Esophagus muscularis mucosa (tissue), 4 donors: ENCODE measurements at regions not wholly inside any gene's neighbourhood (a gene's known extent, or its start where the extent isn't known, plus 50 kb on each side); places are given as distances from the start of the nearest gene placed in this dataset.
"Not testable (repeated sequence)": the region's sequence is repeated elsewhere in the genome, so short reads cannot be mapped to it uniquely, and the experiment has no call there.

ENCODE experiments used
- DNase-seq: peaks from one replicate; pipeline ENCODE4 v3.0.0-alpha.2; 2017; ENCODE audit errors: extremely low spot score
- H3K27ac ChIP-seq, 4 donors: fragments of 200-600 bp; sonication (generic); replicated peaks in 1 of 4; 1 replicate in 3 of 4; 2 replicates in 1 of 4; pipeline ENCODE4 v1.5.1; 2016 to 2019; ENCODE audit warnings: mild to moderate bottlenecking in 1 of 4
- H3K27me3 ChIP-seq, 4 donors: fragments of 200-600 bp; sonication (generic); one replicate each; pipeline versions ENCODE4 v1.5.1 to v1.6.0; 2016 to 2019
- H3K36me3 ChIP-seq, 4 donors: fragments of 200-600 bp; sonication (generic); one replicate each; pipeline ENCODE4 v1.5.1; 2016 to 2019
- H3K4me1 ChIP-seq, 4 donors: fragments of 200-600 bp; sonication (generic); one replicate each; pipeline ENCODE4 v1.5.1; 2016 to 2019
- H3K4me3 ChIP-seq, 4 donors: fragments of 200-600 bp; sonication (generic); 1 replicate in 2 of 4; 2 replicates in 2 of 4; pipeline ENCODE4 v1.5.1; 2016 to 2019; ENCODE audit warnings: mild to moderate bottlenecking in 4 of 4, moderate library complexity in 1 of 4
- H3K9me3 ChIP-seq, 4 donors: fragments of 200-600 bp; sonication (generic); 1 replicate in 3 of 4; 2 replicates in 1 of 4; pipeline ENCODE4 v1.5.1; 2016 to 2019
- EP300 ChIP-seq: sonication (generic); formaldehyde crosslinking; IDR thresholded peaks from one replicate; pipeline ENCODE4 v1.6.1; 2017; ENCODE audit warnings: antibody characterized with exemption
- POLR2A ChIP-seq: fragments of 450-650 bp; IDR thresholded peaks from one replicate; pipeline ENCODE4 v1.6.1; 2017; ENCODE audit warnings: antibody characterized with exemption, moderate library complexity, mild to moderate bottlenecking, low read depth
- POLR2AphosphoS5 ChIP-seq, 2 donors: sonication (generic); formaldehyde crosslinking; IDR thresholded peaks; one replicate each; pipeline ENCODE4 v1.6.1; 2017; ENCODE audit warnings: antibody characterized with exemption in 2 of 2
- WGBS: methylation state at CpG from one replicate; pipeline ENCODE4 v1.1.5; 2018; 5-methylcytosine and 5-hydroxymethylcytosine counted together
- intact Hi-C: fragments of 100-400 bp; cut with DNase I; formaldehyde crosslinking; loops from one replicate; pipeline ENCODE4 v1.15.1; 2023
- TF ChIP-seq, protein P1 (sequence below), 3 experiments: fragments of 200-600 bp in 2 of 3; fragments of 450-650 bp in 1 of 3; sonication (generic) in 2 of 3; IDR thresholded peaks; one replicate each; pipeline ENCODE4 v1.5.1; 2017 to 2019; ENCODE audit warnings: antibody characterized with exemption in 3 of 3, mild to moderate bottlenecking in 2 of 3, moderate library complexity in 1 of 3

DNA sequence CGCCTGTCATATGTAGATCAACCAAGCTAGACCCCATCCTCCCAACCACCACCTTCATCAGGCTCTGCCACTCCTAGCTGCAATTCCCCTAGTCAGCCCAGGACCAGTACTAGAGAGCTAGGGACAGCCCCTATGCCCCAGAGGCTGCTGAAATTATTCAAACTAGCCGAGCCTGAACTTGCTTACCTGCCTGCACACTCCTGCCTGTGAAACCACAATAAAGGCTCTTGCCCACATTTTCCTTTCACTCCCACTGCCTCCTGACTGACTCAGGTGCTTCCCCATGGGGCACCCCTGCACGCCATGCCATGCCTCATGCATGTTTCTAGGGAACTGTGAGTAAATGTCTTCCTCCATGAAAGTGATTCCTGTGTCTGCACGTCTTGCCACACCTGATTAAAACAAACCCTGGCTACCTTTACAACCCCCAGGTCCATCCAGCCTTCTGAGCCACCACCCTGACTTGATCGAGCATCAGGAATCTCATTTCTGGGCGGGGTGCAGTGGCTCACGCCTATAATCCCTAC lies 66.5 kb upstream of the IER3 start:
- DNase-seq = no peak
- intact Hi-C loops = no loop called here
- Histone ChIP-seq H3K4me1 (peaks cover 0 to 7% (median 0%) of the 10 kb centered on the region in 4 donors), H3K27ac (no peak overlapping the region), H3K27me3 (no peaks in the 10 kb centered on the region), H3K9me3 (no peaks in the 10 kb centered on the region), H3K36me3 (no peaks in the 10 kb centered on the region), H3K4me3 (no peak overlapping the region)
- TF ChIP-seq, protein P1, sequence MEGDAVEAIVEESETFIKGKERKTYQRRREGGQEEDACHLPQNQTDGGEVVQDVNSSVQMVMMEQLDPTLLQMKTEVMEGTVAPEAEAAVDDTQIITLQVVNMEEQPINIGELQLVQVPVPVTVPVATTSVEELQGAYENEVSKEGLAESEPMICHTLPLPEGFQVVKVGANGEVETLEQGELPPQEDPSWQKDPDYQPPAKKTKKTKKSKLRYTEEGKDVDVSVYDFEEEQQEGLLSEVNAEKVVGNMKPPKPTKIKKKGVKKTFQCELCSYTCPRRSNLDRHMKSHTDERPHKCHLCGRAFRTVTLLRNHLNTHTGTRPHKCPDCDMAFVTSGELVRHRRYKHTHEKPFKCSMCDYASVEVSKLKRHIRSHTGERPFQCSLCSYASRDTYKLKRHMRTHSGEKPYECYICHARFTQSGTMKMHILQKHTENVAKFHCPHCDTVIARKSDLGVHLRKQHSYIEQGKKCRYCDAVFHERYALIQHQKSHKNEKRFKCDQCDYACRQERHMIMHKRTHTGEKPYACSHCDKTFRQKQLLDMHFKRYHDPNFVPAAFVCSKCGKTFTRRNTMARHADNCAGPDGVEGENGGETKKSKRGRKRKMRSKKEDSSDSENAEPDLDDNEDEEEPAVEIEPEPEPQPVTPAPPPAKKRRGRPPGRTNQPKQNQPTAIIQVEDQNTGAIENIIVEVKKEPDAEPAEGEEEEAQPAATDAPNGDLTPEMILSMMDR (IDR thresholded peaks at IDR 0.05) = no peak
- no peak for TF ChIP-seq EP300
- no peak for TF ChIP-seq POLR2AphosphoS5 (IDR thresholded peaks at IDR 0.05)
- TF ChIP-seq POLR2A = no peak
- WGBS = 82% methylated on average over 7 of the region's 7 CpGs

DNA sequence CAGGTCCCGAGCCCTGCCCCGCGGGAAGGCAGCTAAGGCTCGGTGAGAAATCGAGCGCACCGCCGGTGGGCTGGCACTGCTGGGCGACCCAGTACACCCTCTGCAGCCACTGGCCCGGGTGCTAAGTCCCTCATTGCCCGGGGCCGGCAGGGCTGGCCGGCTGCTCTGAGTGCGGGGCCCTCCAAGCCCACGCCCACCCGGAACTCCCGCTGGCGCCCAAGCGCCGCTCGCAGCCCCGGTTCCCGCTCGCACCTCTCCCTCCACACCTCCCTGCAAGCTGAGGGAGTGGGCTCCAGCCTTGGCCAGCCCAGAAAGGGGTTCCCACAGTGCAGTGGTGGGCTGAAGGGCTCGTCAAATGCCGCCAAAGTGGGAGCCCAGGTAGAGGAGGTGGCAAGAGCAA lies 63.2 kb upstream of the IER3 start:
- 94% methylated on average over 2 of the region's 26 CpGs for WGBS
- H3K36me3 ChIP-seq, H3K4me3 ChIP-seq, H3K4me1 ChIP-seq, DNase-seq, intact Hi-C loops, H3K27ac ChIP-seq, H3K27me3 ChIP-seq, H3K9me3 ChIP-seq: not testable (repeated sequence)

DNA sequence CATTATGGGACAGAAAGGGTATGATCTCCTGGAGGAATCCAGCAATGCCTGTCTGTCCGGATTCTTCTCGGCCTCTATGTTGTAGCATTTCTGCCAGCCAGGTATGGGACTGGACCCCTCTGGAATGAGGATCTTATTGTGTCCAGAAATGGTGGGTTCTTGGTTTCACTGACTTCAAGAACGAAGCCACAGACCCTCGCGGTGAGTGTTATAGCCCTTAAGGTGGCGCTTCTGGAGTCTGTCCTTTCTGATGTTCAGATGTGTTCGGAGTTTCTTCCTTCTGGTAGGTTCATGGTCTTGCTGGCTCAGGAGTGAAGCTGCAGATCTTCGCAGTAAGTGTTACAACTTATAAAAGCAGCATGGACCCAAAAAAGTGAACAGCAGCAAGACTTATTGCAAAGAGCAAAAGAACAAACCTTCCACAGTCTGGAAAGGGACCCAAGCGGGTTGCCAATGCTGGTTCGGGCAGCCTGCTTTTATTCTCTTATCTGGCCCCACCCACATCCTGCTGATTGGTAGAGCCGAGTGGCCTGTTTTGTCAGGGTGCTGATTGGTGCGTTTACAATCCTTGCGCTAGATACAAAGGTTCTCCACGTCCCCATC lies 62.3 kb upstream of the IER3 start:
- intact Hi-C loops = no loop called here
- Histone ChIP-seq H3K27me3 (no peaks in the 10 kb centered on the region), H3K27ac (no peak overlapping the region), H3K4me3 (no peak overlapping the region), H3K36me3 (no peaks in the 10 kb centered on the region), H3K9me3 (no peaks in the 10 kb centered on the region), H3K4me1 (no peaks in the 10 kb centered on the region)
- 90% methylated on average over 14 of the region's 14 CpGs for WGBS
- TF ChIP-seq POLR2AphosphoS5 (IDR thresholded peaks at IDR 0.05) (no peak), EP300 (no peak), POLR2A (no peak)
- TF ChIP-seq, protein P1 (IDR thresholded peaks at IDR 0.05) = no peak
- DNase-seq = no peak

DNA sequence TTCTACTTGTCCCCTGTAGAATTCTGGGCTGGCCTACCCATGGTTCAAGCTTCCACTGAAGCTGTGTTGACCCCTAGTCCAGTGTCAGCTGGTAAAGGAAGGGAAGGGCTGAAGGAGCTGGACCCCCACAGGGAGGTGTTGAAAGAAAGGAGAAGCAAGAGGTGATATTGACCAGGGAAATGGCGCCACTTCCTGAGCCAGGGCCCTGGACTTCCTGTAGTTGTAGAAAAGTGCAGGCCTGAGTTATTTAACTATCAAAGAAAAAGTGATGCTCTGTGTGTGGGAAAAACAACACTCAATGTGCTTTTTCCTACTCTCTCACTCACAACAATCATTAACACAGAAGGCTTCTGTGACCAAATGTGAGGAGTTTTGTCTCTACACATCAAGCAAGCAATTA lies 60.0 kb upstream of the IER3 start:
- DNase-seq = no peak
- H3K4me3 ChIP-seq = no peak overlapping the region
- H3K27me3 ChIP-seq = no peaks in the 10 kb centered on the region
- TF ChIP-seq EP300 (no peak), POLR2AphosphoS5 (IDR thresholded peaks at IDR 0.05) (no peak)
- TF ChIP-seq, protein P1 (IDR thresholded peaks at IDR 0.05) = no peak
- intact Hi-C loops = no loop called here
- H3K4me1 ChIP-seq = peaks cover 0 to 6% (median 0%) of the 10 kb centered on the region in 4 donors
- H3K36me3 ChIP-seq = no peaks in the 10 kb centered on the region
- no peak overlapping the region for H3K27ac ChIP-seq
- H3K9me3 ChIP-seq = no peaks in the 10 kb centered on the region
- WGBS = 100% methylated on average over 1 of the region's 1 CpG

DNA sequence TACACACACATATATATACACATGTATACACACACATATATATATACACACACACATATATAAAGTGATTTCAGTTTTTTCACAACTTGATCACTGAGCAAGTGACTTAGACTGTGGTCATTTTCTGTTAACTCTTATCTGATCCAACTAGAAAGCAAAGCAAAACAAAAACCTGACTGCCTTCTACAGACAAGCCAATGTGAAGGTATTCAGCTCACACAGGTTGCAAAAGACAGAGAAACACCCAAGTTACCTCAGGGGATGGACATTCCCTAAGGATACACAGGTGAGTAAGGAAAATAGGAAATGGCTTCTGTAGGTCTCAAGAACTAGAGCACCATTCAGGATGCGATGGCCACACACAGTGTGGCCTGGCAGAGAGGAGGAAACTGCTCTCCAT lies 58.4 kb upstream of the IER3 start:
- no peaks in the 10 kb centered on the region for H3K9me3 ChIP-seq
- peaks cover 0 to 6% (median 0%) of the 10 kb centered on the region in 4 donors for H3K4me1 ChIP-seq
- TF ChIP-seq POLR2A (no peak), POLR2AphosphoS5 (IDR thresholded peaks at IDR 0.05) (no peak), EP300 (no peak)
- TF ChIP-seq, protein P1 (IDR thresholded peaks at IDR 0.05) = no peak
- no peak overlapping the region for H3K4me3 ChIP-seq
- no peak for DNase-seq
- no peaks in the 10 kb centered on the region for H3K36me3 ChIP-seq
- WGBS = 78% methylated on average over 1 of the region's 1 CpG
- intact Hi-C loops = no loop called here
- no peak overlapping the region for H3K27ac ChIP-seq
- H3K27me3 ChIP-seq = no peaks in the 10 kb centered on the region
